ENCODE measurements at regions not wholly inside any gene's neighbourhood (a gene's known extent, or its start where the extent isn't known, plus 50 kb on each side); places are given as distances from the start of the nearest gene placed in this dataset.
"Not testable (repeated sequence)": the region's sequence is repeated elsewhere in the genome, so short reads cannot be mapped to it uniquely, and the experiment has no call there.

GRCh38 chr13:54513254-54513653 is 1484.6 kb downstream of the OLFM4 start:
- Histone ChIP-seq H3K4me2 (ENCODE audit: low read length) (no peak overlapping the region), H3K27me3 (ENCODE audit: insufficient read depth, low read depth, low read length) (no peaks in the 10 kb centered on the region), H3K9ac (ENCODE audit: low read length) (no peak overlapping the region), H3K4me3 (ENCODE audit: low read length) (no peak overlapping the region), H2AFZ (ENCODE audit: low read depth, low read length) (no peak overlapping the region), H3F3A (ENCODE audit: insufficient read depth, low read length, poor library complexity, severe bottlenecking) (no peaks in the 10 kb centered on the region), H3K36me3 (ENCODE audit: insufficient read depth, low read length) (no peaks in the 10 kb centered on the region), H3K9me3 (ENCODE audit: low read length) (no peaks in the 10 kb centered on the region), H3K9me2 (ENCODE audit: insufficient read depth, low read length) (no peaks in the 10 kb centered on the region), H3K79me2 (replicated peaks; ENCODE audit: insufficient read depth, low read length) (no peaks in the 10 kb centered on the region), H4K20me1 (ENCODE audit: insufficient read depth) (no peaks in the 10 kb centered on the region), H3K27ac (ENCODE audit: low read length) (no peak overlapping the region)
- TF ChIP-seq EP300 (conservative IDR thresholded peaks at IDR 0.05; ENCODE audit: poor library complexity, severe bottlenecking) = peak; percentile 93
- no peak for TF ChIP-seq EZH2 (IDR thresholded peaks at IDR 0.05; ENCODE audit: borderline replicate concordance, insufficient read depth, low read length, poor library complexity, severe bottlenecking)
- TF ChIP-seq SMC3 (conservative IDR thresholded peaks at IDR 0.05; ENCODE audit: poor library complexity) = no peak
- peak; percentile 74 for TF ChIP-seq POLR2AphosphoS5 (IDR thresholded peaks at IDR 0.05)

- H2AFZ ChIP-seq (ENCODE audit: low read depth, low read length) = no peak overlapping the region
- no peaks in the 10 kb centered on the region for H3F3A ChIP-seq (ENCODE audit: insufficient read depth, low read length, poor library complexity, severe bottlenecking)
- no peak overlapping the region for H3K9ac ChIP-seq (ENCODE audit: low read length)
- H3K4me2 ChIP-seq (ENCODE audit: low read length) = no peak overlapping the region
- H3K79me2 ChIP-seq (replicated peaks; ENCODE audit: insufficient read depth, low read length) = no peaks in the 10 kb centered on the region
- no peaks in the 10 kb centered on the region for H4K20me1 ChIP-seq (ENCODE audit: insufficient read depth)
- no peaks in the 10 kb centered on the region for H3K27me3 ChIP-seq (ENCODE audit: insufficient read depth, low read depth, low read length)
- TF ChIP-seq EZH2 (IDR thresholded peaks at IDR 0.05; ENCODE audit: borderline replicate concordance, insufficient read depth, low read length, poor library complexity, severe bottlenecking) (no peak), MXI1 (conservative IDR thresholded peaks at IDR 0.05; ENCODE audit: poor library complexity, severe bottlenecking) (no peak), REST (IDR thresholded peaks at IDR 0.05; ENCODE audit: borderline replicate concordance) (no peak), RAD21 (conservative IDR thresholded peaks at IDR 0.05) (no peak), TAF1 (IDR thresholded peaks at IDR 0.05; ENCODE audit: low read depth) (no peak)
- H3K27ac ChIP-seq (ENCODE audit: low read length) = no peak overlapping the region
- no peaks in the 10 kb centered on the region for H3K9me3 ChIP-seq (ENCODE audit: low read length)
- H3K9me2 ChIP-seq (ENCODE audit: insufficient read depth, low read length) = no peaks in the 10 kb centered on the region
- H3K36me3 ChIP-seq (ENCODE audit: insufficient read depth, low read length) = no peaks in the 10 kb centered on the region
- H3K4me3 ChIP-seq (ENCODE audit: low read length) = no peak overlapping the region
Measured at GRCh38 chr13:54536112-54536511, 1507.5 kb downstream of the OLFM4 start.

GRCh38 chr13:54563286-54563685 is 1534.7 kb downstream of the OLFM4 start:
- H3K36me3 ChIP-seq (ENCODE audit: insufficient read depth, low read length) = no peaks in the 10 kb centered on the region
- H3K9ac ChIP-seq (ENCODE audit: low read length) = no peak overlapping the region
- H3K9me3 ChIP-seq (ENCODE audit: low read length) = no peaks in the 10 kb centered on the region
- H2AFZ ChIP-seq (ENCODE audit: low read depth, low read length) = no peak overlapping the region
- H3K27ac ChIP-seq (ENCODE audit: low read length) = no peak overlapping the region
- no peak overlapping the region for H3K4me3 ChIP-seq (ENCODE audit: low read length)
- no peaks in the 10 kb centered on the region for H3F3A ChIP-seq (ENCODE audit: insufficient read depth, low read length, poor library complexity, severe bottlenecking)
- no peaks in the 10 kb centered on the region for H3K9me2 ChIP-seq (ENCODE audit: insufficient read depth, low read length)
- no peaks in the 10 kb centered on the region for H3K27me3 ChIP-seq (ENCODE audit: insufficient read depth, low read depth, low read length)
- TF ChIP-seq EP300 (conservative IDR thresholded peaks at IDR 0.05; ENCODE audit: poor library complexity, severe bottlenecking) (no peak), CTCF (IDR thresholded peaks at IDR 0.05; ENCODE audit: poor library complexity, severe bottlenecking) (no peak), TAF1 (IDR thresholded peaks at IDR 0.05; ENCODE audit: low read depth) (no peak)
- H3K4me2 ChIP-seq (ENCODE audit: low read length) = no peak overlapping the region
- H4K20me1 ChIP-seq (ENCODE audit: insufficient read depth) = no peaks in the 10 kb centered on the region
- H3K79me2 ChIP-seq (replicated peaks; ENCODE audit: insufficient read depth, low read length) = no peaks in the 10 kb centered on the region

GRCh38 chr13:54572037-54572436 is 1543.4 kb downstream of the OLFM4 start:
- not testable (repeated sequence) for H3K9ac ChIP-seq (ENCODE audit: low read length); H2AFZ ChIP-seq (ENCODE audit: low read depth, low read length); H3K4me2 ChIP-seq (ENCODE audit: low read length)

More at GRCh38 chr13:54572037-54572436, 1543.4 kb downstream of the OLFM4 start:
- H4K20me1 ChIP-seq (ENCODE audit: insufficient read depth); H3K79me2 ChIP-seq (replicated peaks; ENCODE audit: insufficient read depth, low read length); H3K9me3 ChIP-seq (ENCODE audit: low read length); H3K27me3 ChIP-seq (ENCODE audit: insufficient read depth, low read depth, low read length); H3F3A ChIP-seq (ENCODE audit: insufficient read depth, low read length, poor library complexity, severe bottlenecking); H3K4me3 ChIP-seq (ENCODE audit: low read length); H3K36me3 ChIP-seq (ENCODE audit: insufficient read depth, low read length); H3K9me2 ChIP-seq (ENCODE audit: insufficient read depth, low read length); H3K27ac ChIP-seq (ENCODE audit: low read length): not testable (repeated sequence)
